ENCODE measurements at regions not wholly inside any gene's neighbourhood (a gene's known extent, or its start where the extent isn't known, plus 50 kb on each side); places are given as distances from the start of the nearest gene placed in this dataset.

- H3K4me1 Mint-ChIP-seq: peaks cover 0 to 3% of the 10 kb centered on the region in 2 experiments; a peak in 3 of 4 replicates
- no peaks in the 10 kb centered on the region for H3K9me3 ChIP-seq (ENCODE audit: control insufficient read depth, low read depth, low read length)
- H3K4ac ChIP-seq (ENCODE audit: low read depth, low read length): no peak overlapping the region
- H3T11ph ChIP-seq (ENCODE audit: low read length): no peak overlapping the region
- H3K23me2 ChIP-seq (ENCODE audit: insufficient read length, low read depth, low read length, poor library complexity, severe bottlenecking): no peaks in the 10 kb centered on the region
- H3K56ac ChIP-seq (ENCODE audit: insufficient read length, low read depth, low read length): no peak overlapping the region
- H2AFZ ChIP-seq (ENCODE audit: low read length): no peak overlapping the region
- no peak overlapping the region for H2BK5ac ChIP-seq (ENCODE audit: insufficient read length, low read length)
- H3K23ac ChIP-seq (ENCODE audit: insufficient read length, low read depth, low read length): no peak overlapping the region
- no peaks in the 10 kb centered on the region for H3K9me3 Mint-ChIP-seq
- no peaks in the 10 kb centered on the region for H3K4me1 ChIP-seq (ENCODE audit: insufficient read depth, low read length)
- H2BK20ac ChIP-seq (ENCODE audit: low read depth, low read length, poor library complexity, severe bottlenecking): no peak overlapping the region
- no peak for DNase-seq
- H3K27ac Mint-ChIP-seq: no peak overlapping the region
- no peak overlapping the region for H2AK5ac ChIP-seq (ENCODE audit: insufficient read length, low read length)
- H2BK120ac ChIP-seq (ENCODE audit: low read depth, low read length, poor library complexity, severe bottlenecking): no peak overlapping the region
- no peak overlapping the region for H4K91ac ChIP-seq (ENCODE audit: insufficient read length, low read depth, low read length)
- H2BK15ac ChIP-seq (ENCODE audit: low read depth, low read length): no peak overlapping the region
- H3K79me1 ChIP-seq (ENCODE audit: insufficient read depth, low read depth, low read length, poor library complexity, severe bottlenecking): no peaks in the 10 kb centered on the region
- no peak for TF ChIP-seq CTCF (conservative IDR thresholded peaks at IDR 0.05)
- H3K9ac ChIP-seq (ENCODE audit: extremely low read depth, insufficient read length, low read length): no peak overlapping the region
- H3K27me3 Mint-ChIP-seq (ENCODE audit: low read depth): no peaks in the 10 kb centered on the region
- no peak overlapping the region for H3K27ac ChIP-seq (ENCODE audit: insufficient read length, low read depth, low read length)
- no peak overlapping the region for H4K5ac ChIP-seq (ENCODE audit: insufficient read length, low read depth, low read length)
- H4K20me1 ChIP-seq (ENCODE audit: control insufficient read depth, insufficient read depth, insufficient read length): no peaks in the 10 kb centered on the region
- no peak overlapping the region for H3K18ac ChIP-seq (ENCODE audit: insufficient read length, low read depth, low read length)
- no peaks in the 10 kb centered on the region for H3K36me3 Mint-ChIP-seq (ENCODE audit: insufficient read depth in 1 of 3, low read depth in 3 of 3)
- H3K79me2 ChIP-seq (ENCODE audit: insufficient read depth, low read length): no peaks in the 10 kb centered on the region
- no peak overlapping the region for H3K4me2 ChIP-seq (ENCODE audit: insufficient read depth, insufficient read length, low read length)
- H4K8ac ChIP-seq (replicated peaks; ENCODE audit: insufficient read length, low read depth, low read length): no peak overlapping the region
- no peaks in the 10 kb centered on the region for H3K27me3 ChIP-seq (ENCODE audit: insufficient read depth, low read length)
- no CpG with 5 or more reads among the region's 1 CpG for WGBS (ENCODE audit: extremely low coverage, insufficient read length, low lambda C conversion rate)
- H3K14ac ChIP-seq (ENCODE audit: insufficient read depth, low read length): no peak overlapping the region
- no peak overlapping the region for H3K4me3 Mint-ChIP-seq
- no peak overlapping the region for H2BK12ac ChIP-seq (ENCODE audit: insufficient read length, low read depth, low read length)
These were observed 173.7 kb downstream of the PABPC4L start for GRCh38 chr4:134027931-134028330.

Measured in H9 (cell line).